Kidney (tissue), 13 donors: ENCODE measurements at regions not wholly inside any gene's neighbourhood (a gene's known extent, or its start where the extent isn't known, plus 50 kb on each side); places are given as distances from the start of the nearest gene placed in this dataset.
"Not testable (repeated sequence)": the region's sequence is repeated elsewhere in the genome, so short reads cannot be mapped to it uniquely, and the experiment has no call there.

Experiments used
- DNase-seq, 5 donors: peaks; one replicate each; pipeline ENCODE4 v3.0.0-alpha.2; 2013 to 2020
- FAIRE-seq: peaks from 2 replicates; lab custom pipeline; 2012; peaks lifted over from hg19 to GRCh38; lab: Jason Lieb, UNC
- H3K27ac ChIP-seq, 2 donors: one replicate each; pipeline ENCODE4 v1.7.0; 2013; ENCODE audit warnings: low read depth in 2 of 2, low read length in 2 of 2, inconsistent platforms in 1 of 2
- H3K27me3 ChIP-seq: one replicate; pipeline ENCODE4 v1.7.1; 2013; ENCODE audit warnings: low read length, inconsistent platforms; ENCODE audit not compliant: control insufficient read depth, insufficient read depth
- H3K36me3 ChIP-seq, 3 donors: one replicate each; pipeline versions ENCODE4 v1.7.0 to v1.7.1; 2013; ENCODE audit warnings: low read length in 3 of 3, control low read depth in 1 of 3, inconsistent platforms in 1 of 3; ENCODE audit not compliant: insufficient read depth in 3 of 3, control insufficient read depth in 2 of 3
- H3K4me1 ChIP-seq, 3 donors: one replicate each; pipeline versions ENCODE4 v1.7.0 to v1.7.1; 2013; ENCODE audit warnings: low read length in 3 of 3, inconsistent platforms in 1 of 3, low read depth in 1 of 3; ENCODE audit not compliant: control insufficient read depth in 2 of 3, insufficient read depth in 2 of 3
- H3K4me3 ChIP-seq, 3 donors: one replicate each; pipeline versions ENCODE4 v1.7.0 to v1.8.1; 2013; ENCODE audit warnings: low read length in 3 of 3, control low read depth in 1 of 3, inconsistent platforms in 1 of 3
- H3K9ac ChIP-seq, 3 donors: one replicate each; pipeline versions ENCODE4 v1.7.0 to v1.7.1; 2013; ENCODE audit warnings: low read length in 3 of 3, control low read depth in 1 of 3, inconsistent platforms in 1 of 3
- H3K9me3 ChIP-seq, 3 donors: one replicate each; pipeline versions ENCODE4 v1.7.0 to v1.7.1; 2013; ENCODE audit warnings: low read length in 3 of 3, control low read depth in 1 of 3, inconsistent platforms in 1 of 3; ENCODE audit not compliant: control insufficient read depth in 2 of 3, insufficient read depth in 1 of 3
- intact Hi-C: fragments of 100-400 bp; cut with DNase I; formaldehyde crosslinking; loops from one replicate; pipeline ENCODE4 v1.11.1; 2022
- TF ChIP-seq, protein P1 (sequence below): IDR thresholded peaks from 3 replicates; pipeline ENCODE4 v1.5.1; 2012; ENCODE audit warnings: mild to moderate bottlenecking, moderate library complexity, borderline replicate concordance; ENCODE audit not compliant: insufficient read depth; ENCODE audit errors: extremely low read depth
- donor health status: control.
- donor health status: control.
- donor health status: control.
- donor health status: control.
- donor health status: control.
- donor health status: DM: yes; HTN: yes; CAD: no.
- donor health status: Normal renal cell carcinoma (clear cell type).

DNA sequence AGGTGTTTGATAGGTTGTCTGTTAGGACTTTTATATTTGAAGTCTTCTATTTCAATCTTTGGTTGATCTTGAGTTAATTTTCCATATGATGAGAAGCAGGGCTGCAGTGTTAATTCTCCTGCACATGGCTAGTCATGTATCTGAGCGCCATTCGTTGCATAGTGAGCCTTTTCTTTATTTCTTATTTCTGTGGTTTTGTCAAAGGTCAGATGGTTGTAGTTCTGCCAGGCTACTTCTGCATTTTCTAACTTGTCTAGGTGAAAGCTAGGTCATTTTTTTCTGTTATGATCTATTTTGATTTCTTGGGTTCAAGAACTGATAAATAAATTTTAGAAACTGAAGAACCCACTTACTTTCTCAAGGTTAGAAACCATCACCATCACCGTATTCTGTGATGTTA, 56.7 kb downstream of the CCDC74A start:
- Histone ChIP-seq H3K4me3 (no peak overlapping the region), H3K9ac (no peak overlapping the region), H3K27me3 (no peaks in the 10 kb centered on the region), H3K36me3 (no peaks in the 10 kb centered on the region), H3K9me3 (no peaks in the 10 kb centered on the region), H3K27ac (no peak overlapping the region), H3K4me1 (no peaks in the 10 kb centered on the region)
- DNase-seq (no peak), FAIRE-seq (no peak)
- intact Hi-C loops, result no loop called here
- TF ChIP-seq, protein P1, sequence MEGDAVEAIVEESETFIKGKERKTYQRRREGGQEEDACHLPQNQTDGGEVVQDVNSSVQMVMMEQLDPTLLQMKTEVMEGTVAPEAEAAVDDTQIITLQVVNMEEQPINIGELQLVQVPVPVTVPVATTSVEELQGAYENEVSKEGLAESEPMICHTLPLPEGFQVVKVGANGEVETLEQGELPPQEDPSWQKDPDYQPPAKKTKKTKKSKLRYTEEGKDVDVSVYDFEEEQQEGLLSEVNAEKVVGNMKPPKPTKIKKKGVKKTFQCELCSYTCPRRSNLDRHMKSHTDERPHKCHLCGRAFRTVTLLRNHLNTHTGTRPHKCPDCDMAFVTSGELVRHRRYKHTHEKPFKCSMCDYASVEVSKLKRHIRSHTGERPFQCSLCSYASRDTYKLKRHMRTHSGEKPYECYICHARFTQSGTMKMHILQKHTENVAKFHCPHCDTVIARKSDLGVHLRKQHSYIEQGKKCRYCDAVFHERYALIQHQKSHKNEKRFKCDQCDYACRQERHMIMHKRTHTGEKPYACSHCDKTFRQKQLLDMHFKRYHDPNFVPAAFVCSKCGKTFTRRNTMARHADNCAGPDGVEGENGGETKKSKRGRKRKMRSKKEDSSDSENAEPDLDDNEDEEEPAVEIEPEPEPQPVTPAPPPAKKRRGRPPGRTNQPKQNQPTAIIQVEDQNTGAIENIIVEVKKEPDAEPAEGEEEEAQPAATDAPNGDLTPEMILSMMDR, result no peak

DNA sequence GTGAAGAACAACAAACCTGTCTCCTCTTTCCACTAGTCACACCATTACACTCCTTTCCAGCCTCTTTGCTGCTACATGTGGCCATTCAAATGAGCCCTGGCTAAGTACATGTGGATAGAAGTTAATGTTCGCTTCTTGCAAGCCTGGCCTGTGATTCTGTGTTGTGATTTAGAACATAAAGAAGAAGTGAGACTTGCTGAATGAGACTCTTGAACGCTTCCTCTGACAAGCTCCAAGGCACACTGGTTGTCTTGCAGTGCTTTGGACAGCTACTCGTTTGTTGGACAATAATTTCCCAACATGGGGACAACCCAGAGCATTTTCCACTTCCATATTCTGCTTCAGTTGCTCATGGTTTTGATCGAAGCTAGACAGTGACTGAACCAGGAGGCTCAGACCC, 57.3 kb downstream of the CCDC74A start:
- Histone ChIP-seq H3K4me3 (no peak overlapping the region), H3K9ac (no peak overlapping the region), H3K9me3 (no peaks in the 10 kb centered on the region), H3K4me1 (no peaks in the 10 kb centered on the region), H3K27ac (no peak overlapping the region), H3K27me3 (no peaks in the 10 kb centered on the region), H3K36me3 (no peaks in the 10 kb centered on the region)
- TF ChIP-seq, protein P1, result no peak
- intact Hi-C loops, result no loop called here
- FAIRE-seq (no peak), DNase-seq (no peak)

DNA sequence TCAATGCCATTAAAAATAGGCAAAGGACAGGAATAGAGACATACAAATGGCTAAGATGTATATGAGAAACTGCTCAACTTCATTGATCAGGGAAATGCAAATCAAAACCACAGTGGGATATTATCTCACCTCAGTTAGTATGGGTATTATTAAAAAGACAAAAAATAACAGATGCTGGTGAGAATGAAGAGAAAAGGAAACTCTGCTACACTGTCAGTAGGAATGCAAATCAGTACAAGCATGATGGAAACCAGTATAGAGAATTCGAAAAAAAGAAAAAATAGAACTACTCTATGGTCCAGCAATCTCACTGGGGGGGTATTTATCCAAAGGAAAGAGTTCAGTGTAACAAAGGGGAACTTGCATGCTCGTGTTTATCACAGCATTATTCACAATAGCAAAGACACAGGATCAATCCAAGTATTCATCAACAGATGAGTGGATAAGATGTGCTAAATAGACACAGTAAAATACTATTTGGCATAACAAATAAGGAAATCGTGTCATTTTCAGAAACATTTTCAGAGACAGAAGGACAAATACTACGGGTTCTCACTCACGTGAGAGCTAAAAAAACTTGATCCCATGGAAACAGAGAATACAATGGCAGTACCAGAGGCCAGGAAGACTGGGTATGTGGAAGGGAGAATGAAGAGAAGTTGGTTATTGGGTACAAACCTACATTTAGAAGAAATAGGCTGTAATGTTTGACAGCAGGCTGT, 60.6 kb downstream of the CCDC74A start:
- Histone ChIP-seq H3K4me3 (no peak overlapping the region), H3K9me3 (no peaks in the 10 kb centered on the region), H3K27me3 (no peaks in the 10 kb centered on the region), H3K36me3 (no peaks in the 10 kb centered on the region), H3K27ac (no peak overlapping the region), H3K9ac (no peak overlapping the region), H3K4me1 (no peaks in the 10 kb centered on the region)
- FAIRE-seq (no peak), DNase-seq (no peak)
- TF ChIP-seq, protein P1, result no peak
- intact Hi-C loops, result no loop called here

DNA sequence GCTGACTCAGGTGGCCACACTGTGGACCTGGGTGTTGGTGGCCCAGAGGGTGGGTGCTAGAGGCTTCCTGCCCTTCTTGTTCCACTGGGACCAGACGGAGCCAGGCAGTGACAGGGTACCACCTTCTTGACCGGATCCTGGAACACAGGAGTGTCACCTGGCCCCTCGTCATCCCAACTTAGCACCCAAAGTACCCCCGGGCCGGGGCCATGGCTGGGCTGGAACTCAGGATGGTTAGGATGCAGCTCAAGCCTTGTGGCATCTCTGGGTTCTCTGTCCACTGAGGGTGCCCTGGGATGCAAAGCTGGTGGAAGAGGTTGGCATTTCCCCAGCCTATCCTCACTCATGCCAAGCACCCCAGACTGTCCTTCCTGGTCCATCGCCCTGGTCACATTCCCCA, 61.4 kb downstream of the CCDC74A start:
- FAIRE-seq, H3K27ac ChIP-seq, H3K4me1 ChIP-seq, DNase-seq, intact Hi-C loops, H3K36me3 ChIP-seq, H3K9me3 ChIP-seq, H3K4me3 ChIP-seq, H3K9ac ChIP-seq, H3K27me3 ChIP-seq: not testable (repeated sequence)
